GM21723 (cell line): ENCODE measurements at regions not wholly inside any gene's neighbourhood (a gene's known extent, or its start where the extent isn't known, plus 50 kb on each side); places are given as distances from the start of the nearest gene placed in this dataset.
"Not testable (repeated sequence)": the region's sequence is repeated elsewhere in the genome, so short reads cannot be mapped to it uniquely, and the experiment has no call there.

ENCODE experiments used
- ATAC-seq: cut with Tn5 transposase; IDR thresholded peaks from one replicate; pipeline ENCODE4 v1.9.1; 2021; ENCODE audit warnings: mild to moderate bottlenecking, moderate library complexity; ENCODE audit not compliant: unreplicated experiment

DNA sequence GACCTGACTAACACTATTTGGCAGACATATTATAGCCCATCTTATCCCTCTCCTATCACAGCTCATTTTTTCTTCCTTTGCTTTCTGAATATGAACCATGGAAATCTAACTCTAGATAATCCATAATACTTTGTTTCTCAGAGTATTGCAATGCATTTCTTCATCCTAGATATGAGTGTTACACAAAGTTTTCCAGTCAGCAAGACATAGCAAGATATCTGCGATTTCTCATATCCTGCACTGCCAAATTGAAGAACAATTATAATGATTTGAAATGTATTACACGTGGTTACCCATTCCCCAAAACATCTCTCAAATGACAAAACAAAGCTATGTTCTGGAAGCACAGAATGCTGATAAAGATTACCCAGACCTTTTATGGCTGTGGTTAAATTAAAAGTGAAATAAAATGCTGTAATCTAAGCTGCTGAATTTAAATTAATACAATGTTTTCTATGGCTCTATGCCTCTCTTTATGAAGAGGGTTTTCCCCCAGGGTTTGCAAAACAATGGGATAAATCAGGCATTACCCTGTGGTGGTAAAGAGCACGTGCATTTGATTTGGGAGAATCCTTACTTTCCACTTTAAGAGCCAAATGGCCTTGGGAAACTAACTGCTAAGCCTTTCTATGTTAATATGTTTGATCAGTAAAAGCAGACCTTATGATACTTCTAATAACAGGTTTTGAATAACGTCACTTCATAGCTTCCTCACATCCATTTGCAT is 1291.0 kb upstream of the CNTN5 start:
- ATAC-seq: no peak

DNA sequence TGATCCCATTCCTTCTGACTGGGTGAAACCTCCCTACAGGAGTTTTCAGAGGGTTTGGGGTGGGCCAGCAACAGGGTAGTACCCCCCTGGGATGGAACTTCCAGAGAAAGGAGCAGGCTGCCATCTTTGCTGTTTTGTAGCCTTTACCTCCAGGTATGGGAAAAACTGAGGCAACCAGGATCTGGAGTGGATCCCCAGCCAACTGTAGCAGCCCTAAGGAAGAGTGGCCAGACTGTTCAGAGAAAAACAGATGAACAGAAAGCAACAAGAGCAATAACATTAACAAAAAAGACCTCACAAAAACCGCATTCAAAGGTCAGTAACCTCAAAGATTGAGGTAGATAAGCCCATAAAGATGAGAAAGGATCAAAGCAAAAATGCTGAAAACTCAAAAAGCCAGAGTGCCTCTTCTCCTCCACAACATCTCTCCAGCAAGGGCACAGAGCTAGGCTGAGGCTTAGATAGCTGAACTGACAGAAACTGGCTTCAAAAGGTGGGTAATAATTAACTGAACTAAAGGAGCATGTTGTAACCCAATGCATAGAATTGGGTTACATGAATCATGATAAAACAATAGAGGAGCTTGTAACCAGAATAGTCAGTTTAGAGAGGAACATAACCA is 1288.6 kb upstream of the CNTN5 start:
- ATAC-seq: no peak

DNA sequence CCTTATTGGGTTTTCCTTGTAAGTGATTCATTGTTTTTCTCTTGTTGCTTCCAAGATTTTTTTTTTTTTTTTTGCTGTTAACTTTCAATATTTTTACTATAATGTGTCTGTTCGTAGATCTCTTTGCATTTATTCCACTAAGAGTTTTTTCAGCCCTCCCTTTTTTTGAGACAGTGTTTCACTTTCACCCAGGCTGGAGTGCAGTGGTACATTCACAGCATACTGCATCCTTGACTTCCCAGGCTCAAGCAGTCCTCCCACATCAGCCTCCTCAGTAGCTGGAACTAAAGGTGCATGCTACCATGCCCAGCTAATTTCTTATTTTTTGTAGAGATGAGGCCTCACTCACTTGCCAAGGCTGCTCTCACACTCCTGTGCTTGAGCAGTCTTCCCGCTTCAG is 1282.0 kb upstream of the CNTN5 start:
- ATAC-seq: no peak

- ATAC-seq: no peak
These were observed 1280.6 kb upstream of the CNTN5 start for GRCh38 chr11:97739932-97740800.

DNA sequence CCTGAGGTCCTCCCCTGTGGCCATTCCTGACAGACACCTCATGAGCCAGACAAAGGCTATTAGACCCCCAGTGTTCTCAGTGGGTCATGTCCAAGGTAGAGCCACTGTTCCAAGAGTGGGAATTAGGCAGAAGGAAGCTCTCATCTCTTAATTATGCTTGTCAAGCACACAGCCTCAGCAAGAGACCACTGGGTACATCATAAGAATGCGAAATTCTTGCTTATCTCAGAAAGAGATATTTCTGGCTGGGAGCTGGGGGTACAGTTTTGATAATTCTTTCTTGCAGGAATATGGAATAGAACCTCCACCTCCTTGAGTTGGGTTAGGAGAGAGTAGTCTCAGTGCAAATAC is 1280.0 kb upstream of the CNTN5 start:
- ATAC-seq: no peak

GRCh38 chr11:97742717-97743116 is 1278.0 kb upstream of the CNTN5 start:
- no peak for ATAC-seq

- no peak for ATAC-seq
These were observed 1277.5 kb upstream of the CNTN5 start for GRCh38 chr11:97743205-97743742.

DNA sequence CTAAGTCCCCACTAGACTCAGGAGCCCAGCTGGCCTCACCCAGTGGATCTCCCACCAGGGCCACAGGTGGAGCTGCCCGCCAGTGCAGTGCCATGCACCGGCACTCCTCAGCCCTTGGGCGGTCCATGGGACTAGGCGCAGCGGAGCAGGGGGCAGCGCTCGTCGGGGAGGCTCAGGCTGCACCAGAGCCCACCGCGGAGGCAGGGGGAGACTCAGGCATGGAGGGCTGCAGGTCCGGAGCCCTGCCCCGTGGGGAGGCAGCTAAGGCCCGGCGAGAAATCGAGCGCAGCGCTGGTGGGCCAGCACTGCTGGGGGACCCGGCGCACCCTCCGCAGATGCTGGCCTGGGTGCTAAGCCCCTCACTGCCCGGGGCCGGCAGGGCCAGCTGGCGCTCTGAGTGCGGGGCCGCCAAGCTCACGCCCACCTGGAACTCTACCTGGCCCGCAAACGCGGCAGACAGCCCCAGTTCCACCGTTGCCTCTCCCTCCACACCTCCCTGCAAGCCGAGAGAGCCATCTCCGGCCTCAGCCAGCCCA is 1275.2 kb upstream of the CNTN5 start:
- no peak for ATAC-seq

DNA sequence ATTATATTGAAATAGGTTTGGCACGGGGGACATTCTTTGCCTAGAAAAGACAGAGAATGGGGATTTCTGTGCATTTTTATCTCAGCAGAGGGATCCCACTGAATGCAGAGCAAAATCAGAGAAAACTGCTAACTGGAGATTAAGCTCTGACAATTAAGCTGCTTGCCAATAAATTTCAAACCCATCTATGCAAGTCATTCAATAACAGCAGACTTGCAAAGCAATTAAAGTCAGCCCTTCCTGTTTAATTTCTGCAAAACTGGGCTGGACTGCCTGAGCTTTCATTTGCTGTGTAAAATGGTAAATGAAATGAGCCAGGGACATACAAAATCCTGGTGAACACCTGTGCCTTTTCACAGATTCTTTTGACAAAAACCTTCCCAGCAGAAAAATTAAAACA is 1273.9 kb upstream of the CNTN5 start:
- no peak for ATAC-seq

- no peak for ATAC-seq
These were observed 1269.3 kb upstream of the CNTN5 start for GRCh38 chr11:97751405-97751804.

DNA sequence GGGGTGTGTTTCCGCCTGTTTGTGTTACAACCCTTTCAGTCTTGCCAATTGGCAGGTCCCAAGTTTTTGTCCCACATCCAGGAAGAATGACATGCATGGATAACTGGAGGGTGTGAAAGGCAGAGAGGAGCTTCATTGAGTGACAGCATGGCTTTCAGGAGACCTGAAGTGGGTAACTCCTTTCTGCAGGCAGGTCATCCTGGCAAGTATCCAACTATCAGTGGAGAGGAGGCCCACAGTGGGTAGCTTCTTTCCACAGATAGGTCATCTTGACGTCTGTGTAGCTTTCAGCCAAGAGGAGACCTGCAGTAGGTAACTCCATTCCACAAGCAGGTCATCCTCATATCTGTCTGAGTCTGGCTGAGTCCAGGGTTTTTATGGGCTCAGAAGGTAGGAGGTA is 1268.8 kb upstream of the CNTN5 start:
- no peak for ATAC-seq

DNA sequence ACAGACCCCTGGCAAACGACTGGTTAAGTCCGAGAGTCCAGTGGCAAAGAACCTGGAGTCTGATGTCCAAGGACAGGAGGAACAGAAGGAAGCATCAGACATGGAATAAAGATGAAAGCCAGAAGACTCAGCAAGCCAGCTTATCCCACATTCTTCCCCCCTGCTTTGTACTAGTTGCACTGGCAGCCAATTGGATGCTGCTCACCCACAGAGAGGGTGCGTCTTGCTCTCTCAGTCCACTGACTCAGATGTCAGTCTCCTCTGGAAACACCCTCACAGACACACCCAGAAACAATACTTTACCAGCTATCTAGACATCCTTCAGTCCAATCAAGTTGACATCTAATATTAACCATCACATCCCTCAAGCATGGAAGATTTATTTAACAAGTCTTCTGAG is 1265.8 kb upstream of the CNTN5 start:
- no peak for ATAC-seq

DNA sequence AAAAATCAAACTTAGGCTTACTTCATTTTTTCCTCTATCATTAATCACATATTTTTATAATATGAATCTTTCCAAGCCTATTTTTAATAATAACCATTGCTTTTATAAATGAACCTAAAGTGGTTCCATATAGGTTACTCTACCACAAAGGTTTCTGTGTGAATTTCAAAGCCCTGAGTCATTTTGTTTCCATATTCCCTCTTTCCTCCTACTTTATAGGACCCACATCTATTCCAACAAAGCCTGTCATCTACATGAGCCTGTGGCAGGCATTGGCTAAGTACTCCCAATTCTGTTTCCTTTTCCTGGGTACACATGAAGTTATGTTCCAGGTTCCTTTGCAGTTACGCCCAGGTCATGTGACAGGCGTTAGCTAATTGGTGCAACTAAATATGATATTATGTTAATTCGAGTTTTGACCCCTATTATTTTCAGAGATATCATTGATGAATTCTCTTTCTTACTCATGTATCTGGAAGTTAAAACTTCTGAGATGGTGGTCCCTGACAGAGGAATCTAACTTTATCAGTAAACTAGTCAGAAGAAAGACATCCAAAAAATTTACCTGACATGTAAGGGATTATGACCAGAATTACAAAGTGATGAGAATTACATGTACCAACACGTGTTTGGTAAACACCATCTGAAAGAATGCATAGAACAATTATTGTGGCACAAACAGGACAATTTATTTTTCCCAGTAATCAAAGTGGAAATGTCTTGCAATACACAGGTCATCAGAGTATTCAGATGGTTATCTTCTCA is 1264.0 kb upstream of the CNTN5 start:
- ATAC-seq: no peak

- ATAC-seq: no peak
These were observed 1259.6 kb upstream of the CNTN5 start for GRCh38 chr11:97761175-97761574.

GRCh38 chr11:97764193-97764592 is 1256.6 kb upstream of the CNTN5 start:
- no peak for ATAC-seq

DNA sequence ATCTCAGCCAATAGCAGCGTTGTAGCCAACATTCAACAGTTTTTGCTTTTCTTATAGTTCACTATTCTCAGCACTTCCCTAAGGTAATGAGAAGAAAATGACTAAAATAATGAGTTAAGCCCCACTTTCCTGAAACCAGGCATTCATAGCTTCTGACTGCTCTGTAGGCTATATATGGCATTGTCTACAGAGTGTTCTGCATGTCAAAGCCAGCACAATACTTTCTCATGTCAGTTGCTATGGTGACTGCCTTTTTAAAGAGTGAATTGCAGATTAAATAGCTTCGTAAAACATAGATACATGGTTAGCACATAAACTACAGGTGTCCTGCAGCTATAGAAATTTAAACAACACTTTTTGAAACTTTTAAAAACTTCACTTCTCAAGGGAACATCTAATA is 1256.1 kb upstream of the CNTN5 start:
- no peak for ATAC-seq

GRCh38 chr11:97770570-97770969 is 1250.2 kb upstream of the CNTN5 start:
- no peak for ATAC-seq

GRCh38 chr11:97772705-97773104 is 1248.0 kb upstream of the CNTN5 start:
- ATAC-seq: no peak

- ATAC-seq: not testable (repeated sequence)
These were observed 1236.4 kb upstream of the CNTN5 start for GRCh38 chr11:97784388-97784787.

- no peak for ATAC-seq
These were observed 1233.8 kb upstream of the CNTN5 start for GRCh38 chr11:97786961-97787360.

DNA sequence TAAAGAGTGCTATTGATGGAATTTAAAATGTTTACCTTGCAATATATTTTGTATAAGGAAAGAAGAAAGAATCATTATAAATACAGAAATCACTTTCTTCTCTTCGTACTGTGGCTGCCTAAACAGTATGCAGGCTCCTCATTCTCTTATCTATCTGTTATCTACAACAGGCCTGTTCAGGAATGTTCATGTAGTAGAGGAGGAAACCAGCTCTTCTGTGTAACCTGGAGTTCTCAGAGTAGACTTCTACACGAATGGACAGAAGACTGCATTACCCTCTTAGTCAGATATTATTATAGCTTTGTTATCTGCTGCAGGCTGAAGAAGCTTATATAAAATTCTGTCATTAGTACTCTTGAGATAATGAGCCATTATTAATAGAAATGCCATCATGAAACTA is 1225.9 kb upstream of the CNTN5 start:
- ATAC-seq: no peak
